HL-60/S4 treated with retinoic acid at 250 ng/mL for 4 days and 3 days (cell line): ENCODE measurements at regions not wholly inside any gene's neighbourhood (a gene's known extent, or its start where the extent isn't known, plus 50 kb on each side); places are given as distances from the start of the nearest gene placed in this dataset.
"Not testable (repeated sequence)": the region's sequence is repeated elsewhere in the genome, so short reads cannot be mapped to it uniquely, and the experiment has no call there.

Experiments
- in situ Hi-C: fragments of 300-500 bp; cut with MboI; formaldehyde crosslinking; loops from 2 replicates; pipeline ENCODE4 v1.7.0; 2022; ENCODE audit warnings: low sequenced_read_pairs

GRCh38 chr17:45645330-45645729 is 138.8 kb upstream of the CRHR1 start:
- in situ Hi-C loops: loop anchor here (25.0 kb wide), 1 partner anchor 92 kb away; no protein-coding TSS in a partner anchor

GRCh38 chr17:45646288-45646988 is 137.7 kb upstream of the CRHR1 start:
- in situ Hi-C loops: loop anchor here (25.0 kb wide), 1 partner anchor 91 kb away; no protein-coding TSS in a partner anchor

GRCh38 chr17:45648642-45649041 is 135.5 kb upstream of the CRHR1 start:
- in situ Hi-C loops: loop anchor here (25.0 kb wide), 1 partner anchor 89 kb away; no protein-coding TSS in a partner anchor

GRCh38 chr17:45649796-45650195 is 134.3 kb upstream of the CRHR1 start:
- in situ Hi-C loops: loop anchor here (25.0 kb wide), 1 partner anchor 88 kb away; no protein-coding TSS in a partner anchor

- in situ Hi-C loops: no loop called here
These were observed 133.6 kb upstream of the CRHR1 start for GRCh38 chr17:45650561-45650960.

- in situ Hi-C loops: no loop called here
These were observed 132.9 kb upstream of the CRHR1 start for GRCh38 chr17:45651145-45651709.

- in situ Hi-C loops: no loop called here
These were observed 130.5 kb upstream of the CRHR1 start for GRCh38 chr17:45653616-45654015.

GRCh38 chr17:45656527-45657181 is 127.5 kb upstream of the CRHR1 start:
- in situ Hi-C loops: no loop called here

GRCh38 chr17:45660474-45660873 is 123.6 kb upstream of the CRHR1 start:
- in situ Hi-C loops: no loop called here

- in situ Hi-C loops: no loop called here
These were observed 121.7 kb upstream of the CRHR1 start for GRCh38 chr17:45662432-45662831.

GRCh38 chr17:45663772-45664171 is 120.3 kb upstream of the CRHR1 start:
- in situ Hi-C loops: no loop called here

GRCh38 chr17:45664921-45665320 is 119.2 kb upstream of the CRHR1 start:
- in situ Hi-C loops: no loop called here

GRCh38 chr17:45666046-45666600 is 118.0 kb upstream of the CRHR1 start:
- in situ Hi-C loops: no loop called here

GRCh38 chr17:45666641-45667040 is 117.5 kb upstream of the CRHR1 start:
- in situ Hi-C loops: no loop called here

- in situ Hi-C loops: no loop called here
These were observed 116.4 kb upstream of the CRHR1 start for GRCh38 chr17:45667591-45668171.

GRCh38 chr17:45668316-45668715 is 115.8 kb upstream of the CRHR1 start:
- in situ Hi-C loops: no loop called here

- in situ Hi-C loops: no loop called here
These were observed 111.8 kb upstream of the CRHR1 start for GRCh38 chr17:45672301-45672700.

GRCh38 chr17:45672792-45673191 is 111.3 kb upstream of the CRHR1 start:
- in situ Hi-C loops: no loop called here

- in situ Hi-C loops: not testable (repeated sequence)
These were observed 110.4 kb upstream of the CRHR1 start for GRCh38 chr17:45673759-45674158.

- in situ Hi-C loops: no loop called here
These were observed 109.1 kb upstream of the CRHR1 start for GRCh38 chr17:45675012-45675411.

- in situ Hi-C loops: no loop called here
These were observed 108.2 kb upstream of the CRHR1 start for GRCh38 chr17:45675892-45676291.
